Astrocyte (in vitro differentiated cells and primary cell): ENCODE measurements at regions not wholly inside any gene's neighbourhood (a gene's known extent, or its start where the extent isn't known, plus 50 kb on each side); places are given as distances from the start of the nearest gene placed in this dataset.

Experiments used
- DNase-seq: peaks from one replicate; pipeline ENCODE4 v3.0.0-alpha.2; 2010; ENCODE audit warnings: low read depth
- FAIRE-seq: peaks from 2 replicates; lab custom pipeline; 2011; peaks lifted over from hg19 to GRCh38; lab: Jason Lieb, UNC
- H2AFZ ChIP-seq: 2 replicates; pipeline ENCODE4 v1.6.0; 2012; ENCODE audit warnings: low read depth, low read length, inconsistent platforms
- H3K27ac ChIP-seq: 2 replicates; pipeline ENCODE4 v1.5.1; 2011; ENCODE audit warnings: low read depth, low read length, inconsistent platforms
- H3K27me3 ChIP-seq: 2 replicates; pipeline ENCODE4 v1.6.0; 2011; ENCODE audit warnings: low read length, inconsistent platforms; ENCODE audit not compliant: insufficient read depth
- H3K36me3 ChIP-seq: 2 replicates; pipeline ENCODE4 v1.5.1; 2011; ENCODE audit warnings: low read length, inconsistent platforms; ENCODE audit not compliant: insufficient read depth
- H3K4me1 ChIP-seq: 2 replicates; pipeline ENCODE4 v1.5.1; 2011; ENCODE audit warnings: low read length, inconsistent platforms; ENCODE audit not compliant: insufficient read depth
- H3K4me2 ChIP-seq: 2 replicates; pipeline ENCODE4 v1.6.0; 2012; ENCODE audit warnings: low read length, inconsistent platforms
- H3K4me3 ChIP-seq: 2 replicates; pipeline ENCODE4 v1.5.1; 2011; ENCODE audit warnings: low read depth, mild to moderate bottlenecking, low read length, inconsistent platforms; ENCODE audit not compliant: insufficient read depth
- H3K79me2 ChIP-seq: 2 replicates; pipeline ENCODE4 v1.6.0; 2012; ENCODE audit warnings: mild to moderate bottlenecking, low read length, inconsistent platforms; ENCODE audit not compliant: insufficient read depth
- H3K9ac ChIP-seq: 2 replicates; pipeline ENCODE4 v1.6.0; 2012; ENCODE audit warnings: mild to moderate bottlenecking, low read length, inconsistent platforms
- H3K9me3 ChIP-seq: 2 replicates; pipeline ENCODE4 v1.5.1; 2012; ENCODE audit warnings: low read depth, mild to moderate bottlenecking, low read length, inconsistent platforms; ENCODE audit not compliant: insufficient read depth
- H4K20me1 ChIP-seq: 2 replicates; pipeline ENCODE4 v1.6.0; 2012; ENCODE audit warnings: low read length, inconsistent platforms; ENCODE audit not compliant: insufficient read depth
- H3K27ac Mint-ChIP-seq: one replicate; pipeline ENCODE4 v1.8.0; 2021; ENCODE audit warnings: mild to moderate bottlenecking, mixed read lengths; ENCODE audit not compliant: unreplicated experiment
- H3K27me3 Mint-ChIP-seq: one replicate; pipeline ENCODE4 v1.8.0; 2021; ENCODE audit warnings: low read depth, mixed read lengths; ENCODE audit not compliant: unreplicated experiment
- H3K36me3 Mint-ChIP-seq: one replicate; pipeline ENCODE4 v1.8.0; 2021; ENCODE audit warnings: low read depth, mixed read lengths; ENCODE audit not compliant: unreplicated experiment
- H3K4me1 Mint-ChIP-seq: one replicate; pipeline ENCODE4 v1.8.0; 2021; ENCODE audit warnings: low read depth, mixed read lengths; ENCODE audit not compliant: unreplicated experiment
- H3K4me3 Mint-ChIP-seq: one replicate; pipeline ENCODE4 v1.8.0; 2021; ENCODE audit warnings: mild to moderate bottlenecking, moderate library complexity, mixed read lengths; ENCODE audit not compliant: unreplicated experiment
- H3K9me3 Mint-ChIP-seq: one replicate; pipeline ENCODE4 v1.8.0; 2021; ENCODE audit warnings: mild to moderate bottlenecking, mixed read lengths; ENCODE audit not compliant: unreplicated experiment
- CTCF ChIP-seq: IDR thresholded peaks from 2 replicates; pipeline ENCODE4 v1.5.1; 2011; ENCODE audit warnings: low read depth, mild to moderate bottlenecking, inconsistent platforms, low read length, moderate library complexity; ENCODE audit not compliant: insufficient read depth
- EZH2 ChIP-seq: IDR thresholded peaks from 2 replicates; pipeline ENCODE4 v1.6.1; 2012; ENCODE audit warnings: mild to moderate bottlenecking, low read length, inconsistent platforms; ENCODE audit not compliant: insufficient read depth

- Mint-ChIP-seq H3K36me3 (no peaks in the 10 kb centered on the region), H3K9me3 (no peaks in the 10 kb centered on the region), H3K27ac (no peak overlapping the region), H3K4me3 (no peak overlapping the region), H3K27me3 (peaks cover 52% of the 10 kb centered on the region), H3K4me1 (peaks cover 2% of the 10 kb centered on the region)
- Histone ChIP-seq H3K4me1 (no peaks in the 10 kb centered on the region), H3K4me2 (no peak overlapping the region), H3K27ac (no peak overlapping the region), H4K20me1 (no peaks in the 10 kb centered on the region), H3K9ac (no peak overlapping the region), H3K4me3 (no peak overlapping the region), H3K27me3 (no peaks in the 10 kb centered on the region), H3K9me3 (no peaks in the 10 kb centered on the region), H3K36me3 (no peaks in the 10 kb centered on the region), H2AFZ (no peak overlapping the region), H3K79me2 (no peaks in the 10 kb centered on the region)
- TF ChIP-seq CTCF (no peak), EZH2 (no peak)
- no peak for FAIRE-seq
- DNase-seq, result no peak
Measured at GRCh38 chr6:166228839-166229528, 61.3 kb upstream of the TBXT start.

DNA sequence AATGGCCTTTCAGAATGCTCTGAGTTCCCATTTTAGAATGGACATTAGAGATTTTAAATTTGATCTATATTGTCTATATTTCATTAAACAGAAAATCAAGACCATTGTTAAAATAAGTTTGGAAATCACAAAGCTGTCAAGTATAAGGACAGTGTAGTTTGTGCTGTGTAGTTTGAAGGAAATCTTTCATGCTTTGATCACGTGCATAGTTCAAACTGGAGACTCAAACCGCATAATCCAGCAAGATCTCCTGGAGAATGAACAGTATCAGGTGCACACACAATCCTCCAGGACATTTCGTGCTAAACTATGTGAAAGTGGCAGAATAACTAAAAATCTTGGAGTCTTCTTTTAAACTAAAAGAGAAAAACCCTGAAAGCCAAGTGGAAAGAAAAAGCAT, 60.8 kb upstream of the TBXT start:
- peaks cover 56% of the 10 kb centered on the region for H3K27me3 Mint-ChIP-seq
- Histone ChIP-seq H3K79me2 (no peaks in the 10 kb centered on the region), H4K20me1 (no peaks in the 10 kb centered on the region), H3K9ac (no peak overlapping the region), H2AFZ (no peak overlapping the region), H3K36me3 (no peaks in the 10 kb centered on the region), H3K4me1 (no peaks in the 10 kb centered on the region), H3K27ac (no peak overlapping the region), H3K9me3 (no peaks in the 10 kb centered on the region), H3K4me3 (no peak overlapping the region), H3K4me2 (no peak overlapping the region), H3K27me3 (no peaks in the 10 kb centered on the region)
- H3K36me3 Mint-ChIP-seq, result no peaks in the 10 kb centered on the region
- H3K27ac Mint-ChIP-seq, result no peak overlapping the region
- DNase-seq, result no peak
- H3K4me3 Mint-ChIP-seq, result no peak overlapping the region
- no peak for FAIRE-seq
- H3K4me1 Mint-ChIP-seq, result peaks cover 2% of the 10 kb centered on the region
- H3K9me3 Mint-ChIP-seq, result no peaks in the 10 kb centered on the region
- TF ChIP-seq EZH2 (no peak), CTCF (no peak)

GRCh38 chr6:166223079-166223478, 55.4 kb upstream of the TBXT start:
- no peaks in the 10 kb centered on the region for H3K79me2 ChIP-seq
- no peak overlapping the region for H3K4me2 ChIP-seq
- no peak for DNase-seq
- Mint-ChIP-seq H3K4me3 (no peak overlapping the region), H3K4me1 (peaks cover 2% of the 10 kb centered on the region), H3K27ac (no peak overlapping the region), H3K36me3 (peaks cover 2% of the 10 kb centered on the region), H3K9me3 (no peaks in the 10 kb centered on the region), H3K27me3 (peaks cover 52% of the 10 kb centered on the region)
- no peaks in the 10 kb centered on the region for H4K20me1 ChIP-seq
- H2AFZ ChIP-seq, result no peak overlapping the region
- no peaks in the 10 kb centered on the region for H3K9me3 ChIP-seq
- no peak for FAIRE-seq
- no peaks in the 10 kb centered on the region for H3K27me3 ChIP-seq
- TF ChIP-seq EZH2, result no peak
- TF ChIP-seq CTCF, result no peak
- H3K27ac ChIP-seq, result no peak overlapping the region
- H3K4me1 ChIP-seq, result no peaks in the 10 kb centered on the region
- no peaks in the 10 kb centered on the region for H3K36me3 ChIP-seq
- no peak overlapping the region for H3K4me3 ChIP-seq
- H3K9ac ChIP-seq, result no peak overlapping the region
